Calu3 (cell line): ENCODE measurements at regions not wholly inside any gene's neighbourhood (a gene's known extent, or its start where the extent isn't known, plus 50 kb on each side); places are given as distances from the start of the nearest gene placed in this dataset.
"Not testable (repeated sequence)": the region's sequence is repeated elsewhere in the genome, so short reads cannot be mapped to it uniquely, and the experiment has no call there.

Experiments
- BruUV-seq: library from RNA; stranded (reverse); fragments of 400-500 nt; replicated peaks from 2 replicates; lab custom pipeline; 2021; lab: Mats Ljungman, UMichigan
- CTCF ChIA-PET: fragments of 300-600 bp; sonication (Branson Sonifier 250); formaldehyde crosslinking; loops from one replicate; lab custom pipeline; 2022; ENCODE audit warnings: antibody characterized with exemption; lab: Charles Lee
- DNase-seq: peaks from one replicate; pipeline ENCODE4 v3.0.0; 2022
- H3K27ac Mint-ChIP-seq: one replicate; pipeline ENCODE4 v1.8.0; 2022; ENCODE audit warnings: mixed read lengths; ENCODE audit not compliant: unreplicated experiment
- H3K27me3 Mint-ChIP-seq: one replicate; pipeline ENCODE4 v1.8.0; 2022; ENCODE audit warnings: mixed read lengths; ENCODE audit not compliant: unreplicated experiment
- H3K36me3 Mint-ChIP-seq: one replicate; pipeline ENCODE4 v1.8.0; 2022; ENCODE audit warnings: mild to moderate bottlenecking, moderate library complexity, mixed read lengths; ENCODE audit not compliant: insufficient read depth, unreplicated experiment
- H3K4me1 Mint-ChIP-seq: one replicate; pipeline ENCODE4 v1.8.0; 2022; ENCODE audit warnings: mild to moderate bottlenecking, low read depth, mixed read lengths; ENCODE audit not compliant: unreplicated experiment
- H3K4me3 Mint-ChIP-seq: one replicate; pipeline ENCODE4 v1.8.0; 2022; ENCODE audit warnings: mild to moderate bottlenecking, low read depth, moderate library complexity, mixed read lengths; ENCODE audit not compliant: unreplicated experiment
- H3K9me3 Mint-ChIP-seq: one replicate; pipeline ENCODE4 v1.8.0; 2022; ENCODE audit warnings: low read depth, mixed read lengths; ENCODE audit not compliant: unreplicated experiment
- intact Hi-C: fragments of 100-400 bp; cut with micrococcal nuclease; formaldehyde crosslinking; loops from one replicate; pipeline ENCODE4 v1.10.0; 2022; ENCODE audit not compliant: unreplicated experiment

- DNase-seq, H3K4me1 Mint-ChIP-seq, intact Hi-C loops, CTCF ChIA-PET, H3K36me3 Mint-ChIP-seq, H3K27ac Mint-ChIP-seq, H3K9me3 Mint-ChIP-seq, BruUV-seq, H3K27me3 Mint-ChIP-seq, H3K4me3 Mint-ChIP-seq: not testable (repeated sequence)
Observed at GRCh38 chr22:15911704-15912103, 221.9 kb downstream of the POTEH start.

DNA sequence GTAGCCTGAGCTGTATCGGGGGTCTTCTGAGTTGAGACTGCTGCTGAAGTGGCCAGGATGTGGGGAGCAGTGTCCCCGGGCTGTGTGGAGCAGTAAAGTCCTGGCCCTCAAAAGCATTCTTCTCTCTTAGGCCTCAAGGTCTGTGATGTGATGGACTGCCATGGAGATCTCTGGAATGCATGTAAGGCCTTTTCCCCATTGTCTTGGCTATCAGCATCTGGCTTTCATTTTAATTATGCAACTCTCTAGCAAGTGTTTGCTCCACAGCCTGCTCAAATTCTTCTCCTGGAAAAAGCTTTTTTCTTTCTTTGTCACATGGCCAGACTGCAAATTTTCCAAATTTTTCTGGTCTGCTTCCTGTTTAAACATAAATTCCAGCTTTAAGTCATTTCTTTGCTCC, 229.3 kb downstream of the POTEH start:
- BruUV-seq, H3K27me3 Mint-ChIP-seq, H3K4me3 Mint-ChIP-seq, DNase-seq, intact Hi-C loops, H3K9me3 Mint-ChIP-seq, H3K27ac Mint-ChIP-seq, H3K4me1 Mint-ChIP-seq, CTCF ChIA-PET, H3K36me3 Mint-ChIP-seq: not testable (repeated sequence)

GRCh38 chr22:15920941-15921340, 231.1 kb downstream of the POTEH start:
- BruUV-seq, H3K4me1 Mint-ChIP-seq, H3K27ac Mint-ChIP-seq, H3K27me3 Mint-ChIP-seq, H3K36me3 Mint-ChIP-seq, DNase-seq, H3K4me3 Mint-ChIP-seq, H3K9me3 Mint-ChIP-seq, CTCF ChIA-PET, intact Hi-C loops: not testable (repeated sequence)

DNA sequence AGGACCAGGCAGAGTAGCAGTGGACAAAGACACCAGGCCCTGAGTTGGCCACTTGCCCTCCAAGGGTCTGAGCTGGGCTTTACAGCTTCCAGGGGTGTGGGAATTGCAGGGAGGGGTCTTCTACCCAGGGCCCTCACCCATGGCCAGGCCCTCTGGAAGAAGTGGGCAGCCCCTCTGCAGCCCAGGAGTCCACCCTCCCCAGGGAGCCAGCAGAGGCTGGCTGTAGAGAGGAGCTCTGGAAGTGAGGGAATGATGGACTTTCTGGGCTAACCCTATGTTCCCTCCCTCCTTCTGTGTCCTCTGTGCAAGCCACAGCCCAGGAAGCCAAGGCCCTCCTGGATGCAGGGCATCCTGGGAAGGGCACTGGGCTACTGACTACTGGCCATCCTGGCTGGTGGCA, 232.3 kb downstream of the POTEH start:
- H3K27me3 Mint-ChIP-seq, H3K4me3 Mint-ChIP-seq, H3K9me3 Mint-ChIP-seq, H3K27ac Mint-ChIP-seq, CTCF ChIA-PET, DNase-seq, H3K4me1 Mint-ChIP-seq, intact Hi-C loops, H3K36me3 Mint-ChIP-seq, BruUV-seq: not testable (repeated sequence)

DNA sequence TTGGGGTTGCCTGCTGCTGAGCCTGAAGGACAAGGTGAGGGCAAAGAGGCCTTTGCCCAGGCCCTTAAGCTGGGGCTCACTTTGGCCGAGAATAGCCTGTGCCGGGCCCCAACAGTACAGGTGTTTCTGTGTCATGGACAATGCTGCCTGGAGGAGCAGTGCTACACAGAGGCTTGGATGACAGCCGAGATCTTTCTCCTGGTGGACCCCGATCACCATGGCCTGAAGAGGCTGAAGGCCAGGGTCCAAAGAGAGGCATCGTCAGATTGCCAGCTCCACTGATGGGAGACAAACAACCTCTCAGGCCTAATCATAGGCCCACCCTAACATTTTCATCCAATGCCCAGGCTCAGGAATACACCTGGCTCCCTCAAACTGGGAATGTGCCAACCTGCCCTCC, 232.8 kb downstream of the POTEH start:
- H3K27me3 Mint-ChIP-seq, intact Hi-C loops, H3K27ac Mint-ChIP-seq, BruUV-seq, DNase-seq, H3K4me3 Mint-ChIP-seq, CTCF ChIA-PET, H3K9me3 Mint-ChIP-seq, H3K4me1 Mint-ChIP-seq, H3K36me3 Mint-ChIP-seq: not testable (repeated sequence)

DNA sequence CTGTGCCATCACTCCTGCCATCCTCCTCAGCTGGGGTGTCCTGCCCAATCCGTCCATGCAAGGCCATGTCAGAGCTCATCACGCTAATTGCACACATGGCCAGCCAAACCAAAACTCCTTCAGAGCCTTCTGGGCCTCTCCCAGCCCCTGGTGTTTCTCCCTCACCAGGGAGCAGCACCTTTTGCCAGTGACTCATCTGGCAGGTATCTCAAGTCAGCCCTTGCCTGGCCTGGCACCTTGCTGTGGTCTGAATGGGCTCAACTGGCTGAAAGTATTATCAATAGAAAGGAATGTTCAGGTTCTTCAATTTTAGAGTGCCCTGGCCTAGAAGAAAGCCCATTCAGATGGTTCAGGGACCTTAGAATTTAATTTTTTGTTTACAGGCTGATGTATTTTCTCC, 235.0 kb downstream of the POTEH start:
- H3K27ac Mint-ChIP-seq, BruUV-seq, DNase-seq, H3K4me1 Mint-ChIP-seq, H3K36me3 Mint-ChIP-seq, intact Hi-C loops, H3K27me3 Mint-ChIP-seq, CTCF ChIA-PET, H3K9me3 Mint-ChIP-seq, H3K4me3 Mint-ChIP-seq: not testable (repeated sequence)

DNA sequence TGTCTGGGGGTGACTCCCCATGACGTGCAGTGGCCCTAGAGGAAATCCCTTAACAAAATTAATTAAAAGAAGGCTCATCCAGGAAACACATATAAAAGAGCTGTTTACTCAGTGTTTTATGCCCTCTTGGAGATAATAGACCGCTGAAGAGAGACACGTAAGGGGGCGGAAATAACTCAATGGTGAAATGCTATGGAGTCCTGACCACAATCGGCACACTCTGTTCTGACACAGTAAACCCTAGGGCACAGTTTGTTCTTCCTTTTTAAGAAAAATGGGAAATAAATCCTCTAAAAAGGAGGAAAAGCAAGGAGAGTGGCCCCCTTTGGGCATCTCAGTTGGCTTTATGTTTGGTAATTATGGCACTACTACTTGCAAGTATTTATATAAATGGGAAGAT, 237.3 kb downstream of the POTEH start:
- H3K9me3 Mint-ChIP-seq, H3K27me3 Mint-ChIP-seq, DNase-seq, BruUV-seq, H3K27ac Mint-ChIP-seq, H3K36me3 Mint-ChIP-seq, intact Hi-C loops, CTCF ChIA-PET, H3K4me1 Mint-ChIP-seq, H3K4me3 Mint-ChIP-seq: not testable (repeated sequence)
